ENCODE measurements at regions not wholly inside any gene's neighbourhood (a gene's known extent, or its start where the extent isn't known, plus 50 kb on each side); places are given as distances from the start of the nearest gene placed in this dataset.

DNA sequence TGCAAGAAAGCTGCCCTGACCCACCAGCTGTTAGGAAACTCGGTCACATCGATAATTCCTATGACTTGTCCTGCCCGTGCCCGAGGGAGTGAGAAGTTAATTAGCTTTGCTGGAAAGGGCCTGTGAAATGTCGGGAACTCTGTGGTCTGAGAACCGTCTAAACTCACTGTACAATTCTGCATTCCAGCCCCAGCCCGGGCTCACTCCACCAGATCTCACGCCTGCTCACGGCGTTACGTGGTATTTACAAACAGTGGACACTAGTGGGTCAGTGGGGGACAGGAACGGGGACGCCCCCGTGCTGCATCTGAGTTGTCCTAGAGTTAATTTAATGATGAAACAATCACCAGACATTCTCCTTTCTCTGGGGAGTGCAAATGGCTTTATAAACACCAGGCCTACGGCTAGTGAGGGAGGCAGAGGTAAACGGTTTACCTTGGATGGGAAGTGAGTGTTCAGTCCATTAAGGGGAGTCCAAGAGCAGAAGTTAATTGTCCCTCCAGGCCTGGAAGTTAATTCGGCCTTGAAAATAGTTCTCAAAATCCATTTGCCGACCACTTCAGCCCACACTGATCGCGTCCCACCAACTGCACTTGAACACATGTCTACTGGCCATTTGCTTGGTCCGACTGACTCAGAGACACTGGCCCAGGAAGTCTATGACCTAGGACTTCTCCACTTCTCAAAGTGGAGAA is 93.5 kb upstream of the MED13L start:
- H3K4me1 ChIP-seq (ENCODE audit: insufficient read depth) = peaks cover 6% of the 10 kb centered on the region
- WGBS (ENCODE audit: low lambda C conversion rate, missing lambda C conversion rate) = 54% methylated on average over 21 of the region's 21 CpGs

GRCh38 chr12:116372815-116373214 is 95.3 kb upstream of the MED13L start:
- Histone ChIP-seq H3K27me3 (no peaks in the 10 kb centered on the region), H3K9me2 (replicated peaks; ENCODE audit: insufficient read depth) (no peaks in the 10 kb centered on the region), H4K20me1 (ENCODE audit: insufficient read depth, poor library complexity, severe bottlenecking) (no peaks in the 10 kb centered on the region), H3K36me3 (replicated peaks; ENCODE audit: insufficient read depth, low read depth) (no peaks in the 10 kb centered on the region), H3K4me1 (ENCODE audit: insufficient read depth) (peaks cover 17% of the 10 kb centered on the region), H3K79me2 (no peaks in the 10 kb centered on the region), H3K4me3 (no peak overlapping the region), H3K4me2 (no peak overlapping the region), H3K27ac (no peak overlapping the region), H3K9me3 (ENCODE audit: low read depth) (no peaks in the 10 kb centered on the region), H2AFZ (no peak overlapping the region)
- TF ChIP-seq EZH2 (IDR thresholded peaks at IDR 0.05; ENCODE audit: borderline replicate concordance) (no peak), EZH2phosphoT487 (IDR thresholded peaks at IDR 0.05; ENCODE audit: low read depth, severe bottlenecking, unreplicated experiment) (no peak), CTCF (IDR thresholded peaks at IDR 0.05; ENCODE audit: poor library complexity) (no peak)
- 89% methylated on average over 6 of the region's 6 CpGs for WGBS (ENCODE audit: low lambda C conversion rate, missing lambda C conversion rate)
- no peak for DNase-seq (ENCODE audit: low spot score)

More for the DNA sequence above, 93.5 kb upstream of the MED13L start:
- no peaks in the 10 kb centered on the region for H3K9me2 ChIP-seq (replicated peaks; ENCODE audit: insufficient read depth)
- no peak for DNase-seq (ENCODE audit: low spot score)
- H3K27me3 ChIP-seq = no peaks in the 10 kb centered on the region
- no peaks in the 10 kb centered on the region for H3K79me2 ChIP-seq
- H3K27ac ChIP-seq = peak overlapping the region; percentile 33
- TF ChIP-seq CTCF (IDR thresholded peaks at IDR 0.05; ENCODE audit: poor library complexity) (no peak), EZH2 (IDR thresholded peaks at IDR 0.05; ENCODE audit: borderline replicate concordance) (no peak), EZH2phosphoT487 (IDR thresholded peaks at IDR 0.05; ENCODE audit: low read depth, severe bottlenecking, unreplicated experiment) (no peak)
- H4K20me1 ChIP-seq (ENCODE audit: insufficient read depth, poor library complexity, severe bottlenecking) = no peaks in the 10 kb centered on the region
- no peak overlapping the region for H3K4me2 ChIP-seq
- no peaks in the 10 kb centered on the region for H3K9me3 ChIP-seq (ENCODE audit: low read depth)
- peak overlapping the region; percentile 40 for H2AFZ ChIP-seq
- H3K36me3 ChIP-seq (replicated peaks; ENCODE audit: insufficient read depth, low read depth) = no peaks in the 10 kb centered on the region
- no peak overlapping the region for H3K4me3 ChIP-seq

- Histone ChIP-seq H3K4me2 (no peak overlapping the region), H3K27ac (no peak overlapping the region), H2AFZ (no peak overlapping the region), H3K4me3 (no peak overlapping the region), H3K9me2 (replicated peaks; ENCODE audit: insufficient read depth) (no peaks in the 10 kb centered on the region), H3K4me1 (ENCODE audit: insufficient read depth) (peaks cover 13% of the 10 kb centered on the region), H3K79me2 (no peaks in the 10 kb centered on the region), H4K20me1 (ENCODE audit: insufficient read depth, poor library complexity, severe bottlenecking) (no peaks in the 10 kb centered on the region), H3K9me3 (ENCODE audit: low read depth) (no peaks in the 10 kb centered on the region), H3K36me3 (replicated peaks; ENCODE audit: insufficient read depth, low read depth) (no peaks in the 10 kb centered on the region), H3K27me3 (no peaks in the 10 kb centered on the region)
- TF ChIP-seq EZH2 (IDR thresholded peaks at IDR 0.05; ENCODE audit: borderline replicate concordance) (no peak), EZH2phosphoT487 (IDR thresholded peaks at IDR 0.05; ENCODE audit: low read depth, severe bottlenecking, unreplicated experiment) (no peak), CTCF (IDR thresholded peaks at IDR 0.05; ENCODE audit: poor library complexity) (no peak)
- DNase-seq (ENCODE audit: low spot score) = no peak
- whole genome bisulfite sequencing (ENCODE audit: low lambda C conversion rate, missing lambda C conversion rate) = 81% methylated on average over 12 of the region's 12 CpGs
Measured at GRCh38 chr12:116373572-116374206, 96.2 kb upstream of the MED13L start.

Data from hepatocyte (in vitro differentiated cells).